NOMO-1 treated with DMSO at 0.1 percent for 48 hours (cell line): ENCODE measurements at regions not wholly inside any gene's neighbourhood (a gene's known extent, or its start where the extent isn't known, plus 50 kb on each side); places are given as distances from the start of the nearest gene placed in this dataset.

ENCODE experiments used
- DNase-seq: peaks from one replicate; lab custom pipeline; 2025; ENCODE audit not compliant: unreplicated experiment; lab: John Stamatoyannopoulos, UW

DNA sequence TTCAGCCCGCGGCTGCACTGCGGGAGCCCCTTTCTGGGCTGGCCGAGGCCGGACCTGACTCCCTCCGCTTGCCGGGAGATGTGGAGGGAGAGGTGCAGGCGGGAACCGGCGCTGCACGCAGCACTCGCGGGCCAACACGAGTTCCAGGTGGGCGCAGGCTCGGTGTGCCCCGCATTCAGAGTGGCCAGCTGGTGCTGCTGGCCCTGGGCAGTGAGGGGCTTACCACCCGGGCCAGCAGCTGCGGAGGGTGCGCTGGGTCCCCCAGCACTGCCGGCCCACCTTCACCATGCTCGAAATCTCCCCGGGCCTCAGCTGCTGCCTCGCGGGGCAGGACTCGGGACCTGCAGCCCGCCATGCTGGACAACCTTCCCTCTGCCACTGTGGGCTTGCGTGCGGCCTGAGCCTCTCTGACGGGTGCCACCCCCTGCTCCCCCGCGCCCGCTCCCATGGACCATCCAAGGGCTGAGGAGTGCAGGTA, 733.5 kb upstream of the CCDC54 start:
- no peak for DNase-seq

DNA sequence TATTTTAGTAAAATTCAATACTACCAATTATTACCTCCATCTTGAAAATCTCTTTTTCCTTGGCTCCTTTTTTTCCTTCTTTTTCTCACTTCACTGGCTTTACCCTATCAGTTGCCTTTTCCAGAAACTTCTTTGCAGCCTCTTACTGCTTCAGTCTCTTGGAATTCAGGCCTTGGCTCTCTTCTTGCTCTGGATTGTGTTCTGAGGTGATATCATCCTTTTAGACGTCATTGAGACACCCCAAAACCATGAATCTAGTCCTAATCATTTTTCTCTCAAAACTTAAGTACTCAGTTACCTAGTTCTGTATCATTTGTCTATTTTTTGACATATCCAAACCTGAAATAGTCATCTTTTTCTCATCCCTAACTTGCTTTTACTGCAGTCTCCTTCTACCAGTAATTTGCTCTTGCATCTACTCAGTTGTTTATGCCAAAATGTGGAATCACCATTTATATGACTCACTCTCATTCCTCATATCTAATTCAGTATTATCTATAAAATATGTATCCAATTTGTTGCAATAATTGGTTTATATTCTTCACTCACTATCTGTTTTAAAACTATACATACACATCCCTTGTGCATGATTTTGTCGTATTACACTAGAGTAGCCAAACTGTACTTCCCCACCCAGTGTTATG, 703.2 kb upstream of the CCDC54 start:
- no peak for DNase-seq

DNA sequence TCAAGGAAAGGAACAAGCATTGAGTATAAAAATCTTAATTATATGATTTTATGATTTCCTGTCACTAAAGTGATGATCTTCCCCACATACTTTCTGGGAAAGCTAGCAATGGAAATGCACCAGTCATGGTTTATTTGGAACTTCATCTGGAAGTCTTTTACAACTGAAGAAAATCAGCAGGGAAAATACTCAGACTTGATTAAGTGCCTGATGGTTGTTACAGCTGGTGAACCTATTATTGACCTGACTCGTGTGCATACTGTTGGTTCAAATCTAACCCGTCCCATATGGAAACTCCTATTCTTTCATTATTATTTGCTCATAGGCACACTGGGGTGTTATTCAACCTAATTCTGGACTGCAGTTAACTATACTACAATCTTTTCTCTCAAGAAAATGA, 701.8 kb upstream of the CCDC54 start:
- no peak for DNase-seq

DNA sequence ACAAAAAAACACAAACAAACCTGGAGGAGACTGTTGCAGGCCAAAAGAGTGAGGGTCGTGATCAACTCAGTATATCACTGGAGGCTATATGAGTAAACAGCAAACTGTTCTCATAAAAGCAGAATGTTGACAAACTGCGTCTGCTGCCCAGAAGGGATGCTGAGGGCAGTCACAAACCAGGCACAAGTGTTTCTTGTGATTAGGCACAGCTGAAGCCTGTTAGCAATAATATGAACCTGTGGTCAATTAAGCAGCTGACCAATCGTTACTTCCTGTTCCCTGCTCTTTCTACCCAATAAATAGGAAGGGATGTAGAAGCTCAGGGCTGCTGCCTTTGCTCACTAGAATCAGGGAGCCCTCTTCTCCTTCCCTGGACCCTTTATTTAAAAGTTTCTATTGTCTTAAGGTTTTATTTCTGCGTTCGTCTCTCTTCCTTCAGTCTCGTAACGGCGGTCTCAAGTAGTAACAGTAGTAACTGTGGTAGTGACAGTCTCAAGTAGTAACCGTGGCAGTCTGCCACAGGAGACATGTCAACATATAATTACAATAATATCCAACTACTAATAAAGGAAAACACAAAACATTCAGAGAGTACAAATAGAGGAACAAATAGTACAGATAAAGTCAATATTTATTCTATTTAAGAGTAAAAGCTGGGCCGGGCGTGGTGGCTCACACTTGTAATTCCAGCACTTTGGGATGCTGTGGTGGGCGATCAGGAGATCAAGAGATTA, 698.4 kb upstream of the CCDC54 start:
- no peak for DNase-seq

DNA sequence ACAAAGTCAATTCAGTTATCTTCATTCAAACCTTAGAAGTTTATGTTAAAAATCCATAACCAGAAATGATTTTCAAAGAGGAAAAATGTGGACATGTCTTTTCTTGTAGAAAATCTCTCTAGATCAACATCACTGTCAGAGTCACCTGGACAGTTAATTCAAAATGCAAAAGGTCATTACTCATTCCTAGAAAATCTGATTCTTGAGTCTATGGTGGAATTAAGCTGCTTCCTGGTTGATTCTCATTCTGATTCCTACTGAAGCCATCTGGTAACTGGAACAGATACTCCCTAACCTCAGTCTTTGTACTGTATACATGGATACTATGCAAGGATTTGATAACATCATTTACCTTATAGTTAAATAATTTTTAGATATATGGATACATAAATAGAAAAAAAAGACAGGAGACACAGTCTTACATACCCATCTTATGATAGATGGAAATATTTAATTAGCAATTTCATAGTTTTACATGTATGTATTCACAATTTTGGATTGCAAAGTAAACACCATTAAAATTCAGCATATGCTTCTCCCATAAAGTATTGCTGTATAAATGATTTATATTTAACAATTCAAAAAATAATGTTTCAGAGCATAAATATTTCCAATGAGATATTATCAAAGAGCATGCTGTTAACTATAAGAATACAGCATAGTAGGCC, 693.2 kb upstream of the CCDC54 start:
- DNase-seq, result no peak

DNA sequence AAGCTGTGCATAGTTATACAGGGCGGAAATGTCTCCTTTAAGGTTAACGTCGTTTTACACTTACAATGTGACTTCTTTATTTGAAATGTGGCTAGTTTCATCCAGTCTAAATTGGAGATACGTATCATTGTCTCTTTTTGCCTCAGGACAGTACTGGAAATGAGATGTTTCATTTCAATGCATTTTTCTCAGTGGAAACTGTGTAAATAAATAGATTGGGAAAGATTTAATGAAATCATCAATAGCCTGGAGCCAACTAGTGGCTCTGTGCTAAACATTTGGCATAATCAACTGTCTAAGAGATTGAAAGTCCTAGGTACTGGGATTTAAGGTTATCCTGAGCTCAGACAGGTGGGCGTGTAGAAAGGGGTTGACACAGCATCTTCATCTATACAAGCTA, 691.5 kb upstream of the CCDC54 start:
- no peak for DNase-seq

DNA sequence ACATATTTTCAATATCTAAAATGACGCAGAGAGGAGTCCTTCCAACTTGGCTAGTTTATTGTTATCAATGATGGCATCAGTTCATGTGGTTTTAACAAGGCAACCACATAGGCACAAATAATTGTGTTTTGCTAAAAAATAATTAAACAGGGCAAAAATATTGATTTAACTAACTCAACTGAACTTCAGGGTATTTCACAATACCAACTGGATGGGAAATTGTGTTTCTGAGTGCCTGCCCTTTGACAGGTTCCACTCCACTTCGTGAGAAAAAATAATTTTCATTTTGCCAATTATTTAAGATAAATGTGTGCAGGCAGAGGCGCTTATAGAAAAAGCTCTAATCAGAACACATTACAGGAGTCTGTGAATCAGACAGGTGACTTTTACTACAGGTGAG, 689.3 kb upstream of the CCDC54 start:
- DNase-seq, result no peak

DNA sequence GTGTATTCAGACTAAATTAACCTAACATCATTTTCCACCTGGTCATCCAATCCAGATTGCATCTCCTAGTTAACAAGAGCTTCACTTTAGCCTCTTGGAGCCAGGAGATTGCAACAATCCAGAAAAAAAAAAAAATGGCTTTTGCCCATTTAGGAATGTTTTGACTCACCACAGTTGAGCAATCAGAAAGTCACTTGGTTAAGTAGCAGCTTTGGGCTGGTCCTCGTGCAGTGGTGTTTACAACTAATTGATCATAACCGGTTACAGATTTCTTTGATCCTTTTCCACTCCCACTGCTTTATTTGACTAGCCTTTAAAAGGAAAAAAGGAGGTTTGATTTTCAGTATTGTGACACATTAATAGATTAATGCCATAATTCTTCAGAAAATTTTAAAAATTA, 688.8 kb upstream of the CCDC54 start:
- no peak for DNase-seq

DNA sequence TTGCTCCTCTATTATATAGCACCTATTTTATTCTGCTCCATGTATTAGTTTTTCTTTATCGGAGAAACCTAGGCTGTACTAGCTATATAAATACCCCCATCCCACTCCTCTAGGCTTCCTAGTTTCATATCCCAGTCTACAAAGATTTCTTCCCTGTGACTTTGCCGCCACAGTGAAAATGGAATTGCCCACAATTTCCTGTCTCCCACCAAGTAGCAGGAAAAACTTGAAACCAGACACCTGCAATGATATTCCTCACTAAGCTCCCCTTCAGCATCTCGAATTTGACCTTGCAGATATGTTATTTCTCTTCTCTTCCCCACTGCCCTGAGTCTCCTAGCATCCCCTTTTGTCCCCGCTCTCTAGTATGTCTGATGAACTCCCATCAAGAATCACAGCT, 685.8 kb upstream of the CCDC54 start:
- no peak for DNase-seq

DNA sequence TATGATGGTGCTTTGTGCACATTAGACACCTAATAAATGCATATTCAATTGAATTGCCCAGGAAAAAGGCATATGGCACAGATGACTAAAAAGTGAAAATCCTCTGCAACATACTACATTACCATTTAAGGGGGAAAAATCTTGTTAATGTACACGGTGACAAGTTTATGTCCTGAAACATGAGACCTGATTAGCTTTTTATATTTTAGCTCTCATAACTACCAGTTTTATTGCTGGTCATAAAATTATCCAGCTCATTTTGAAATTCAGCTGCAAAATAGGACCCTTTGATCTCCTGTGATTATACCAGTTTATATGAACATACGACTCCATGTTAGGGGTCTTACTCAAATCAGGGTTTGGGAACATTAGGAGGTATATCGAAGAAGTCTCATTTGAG, 684.6 kb upstream of the CCDC54 start:
- DNase-seq, result no peak

DNA sequence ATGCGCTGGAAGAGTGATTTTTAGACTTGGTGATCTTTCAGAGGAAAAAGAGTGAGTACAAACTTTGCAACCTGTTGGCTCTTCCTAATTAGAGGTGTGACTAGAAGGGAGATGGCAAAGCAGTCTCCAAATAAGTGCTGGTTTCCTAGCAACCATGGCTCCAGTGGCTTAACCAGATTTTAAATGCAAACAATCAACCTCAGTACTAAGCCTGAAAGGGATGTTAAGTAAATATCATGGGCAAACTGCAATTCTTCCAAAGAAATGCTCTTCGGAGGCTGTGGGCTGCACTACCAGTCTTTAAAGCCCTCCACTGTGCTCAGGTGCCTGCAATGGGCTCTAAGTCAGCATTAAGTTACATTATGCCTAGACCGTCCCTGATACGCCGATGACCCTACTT, 678.1 kb upstream of the CCDC54 start:
- no peak for DNase-seq

DNA sequence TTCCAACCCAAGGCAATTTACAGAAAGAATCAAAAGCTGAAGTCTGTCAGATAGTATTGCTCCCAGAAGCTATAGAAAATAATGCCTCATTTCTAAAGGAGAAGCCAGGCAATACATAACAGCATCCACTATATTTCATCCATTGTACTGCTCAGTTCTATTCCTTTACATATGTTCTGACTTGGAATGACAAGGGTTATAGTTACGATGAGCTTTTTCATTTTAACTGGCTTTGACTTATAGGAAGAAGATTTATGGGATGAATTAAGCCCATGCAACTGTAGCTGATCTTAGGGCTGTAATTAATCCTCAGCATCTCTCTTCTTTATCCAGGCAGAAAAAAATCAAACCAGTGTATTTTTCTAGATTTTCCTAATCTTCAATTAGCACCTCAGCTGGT, 676.3 kb upstream of the CCDC54 start:
- DNase-seq, result no peak

DNA sequence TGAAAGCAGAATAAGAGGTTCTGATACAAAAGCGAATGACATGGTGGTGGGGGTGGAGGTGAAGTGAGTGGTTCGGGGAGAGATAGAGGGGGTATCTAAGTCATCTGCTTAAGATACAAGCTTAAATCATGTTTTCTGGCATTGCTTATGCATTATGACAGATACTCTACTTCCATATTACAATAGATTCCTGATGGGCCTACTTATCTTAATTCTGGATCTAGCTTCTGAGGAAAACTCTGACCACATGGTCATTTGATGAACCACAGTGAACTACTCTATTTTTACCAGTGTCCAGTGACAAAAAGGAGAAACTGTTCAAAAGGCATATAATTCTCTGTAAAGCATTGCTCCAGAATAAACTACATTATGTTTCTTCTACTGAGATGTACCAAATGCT, 673.7 kb upstream of the CCDC54 start:
- no peak for DNase-seq

DNA sequence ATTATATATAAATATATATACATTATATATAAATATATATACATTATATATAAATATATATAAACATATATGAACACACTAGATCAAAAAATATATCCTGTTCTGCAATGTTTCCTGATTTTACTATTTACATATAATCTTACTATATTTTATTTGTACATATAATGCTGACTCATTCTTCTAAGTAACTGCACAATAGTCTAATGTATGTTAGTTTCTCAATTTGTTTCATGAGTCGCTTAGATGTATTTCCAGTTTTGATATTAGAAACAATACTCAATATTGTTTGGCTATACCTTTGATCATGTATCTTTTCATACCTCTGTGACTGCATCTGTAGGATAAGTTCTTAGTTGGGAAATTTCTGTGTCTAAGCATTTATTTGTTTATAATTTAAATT, 669.9 kb upstream of the CCDC54 start:
- DNase-seq, result no peak

DNA sequence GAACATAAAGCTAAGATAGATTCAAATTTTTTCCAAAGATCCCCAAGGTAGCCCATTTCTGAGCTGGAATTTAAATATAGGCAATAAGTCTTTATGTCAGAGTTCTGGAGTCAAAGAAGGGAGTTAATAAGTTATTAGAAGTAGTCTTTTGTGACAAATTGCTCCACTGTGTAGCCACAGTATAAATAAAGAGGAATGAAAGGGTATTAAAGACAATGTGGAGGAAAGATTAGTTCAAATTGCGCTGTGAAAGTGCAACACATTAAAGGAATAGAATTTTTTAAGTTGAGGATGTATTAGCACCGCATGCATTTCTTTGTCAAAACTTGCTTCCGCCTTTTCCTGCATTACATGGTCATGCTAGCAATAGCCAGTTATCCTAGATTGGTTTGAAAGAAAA, 666.6 kb upstream of the CCDC54 start:
- no peak for DNase-seq

DNA sequence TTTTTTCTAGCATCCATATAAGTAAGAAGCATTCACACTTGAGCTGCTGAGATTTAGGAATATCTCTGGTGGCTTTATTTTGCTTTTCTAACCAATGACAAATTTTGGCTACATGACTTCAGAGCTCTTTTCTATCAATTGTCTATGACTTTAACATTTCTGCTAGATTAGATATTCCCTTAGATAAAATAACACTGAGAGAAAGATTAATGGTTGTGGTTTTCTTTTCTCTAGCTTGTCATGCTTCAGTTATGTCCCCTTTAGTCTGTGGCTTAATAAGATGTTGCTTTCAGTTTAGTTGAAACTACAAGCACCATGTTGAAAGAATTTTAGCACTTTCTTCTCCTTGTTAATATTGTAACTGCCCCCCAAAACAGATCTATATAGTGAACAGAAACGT, 665.6 kb upstream of the CCDC54 start:
- DNase-seq, result no peak

DNA sequence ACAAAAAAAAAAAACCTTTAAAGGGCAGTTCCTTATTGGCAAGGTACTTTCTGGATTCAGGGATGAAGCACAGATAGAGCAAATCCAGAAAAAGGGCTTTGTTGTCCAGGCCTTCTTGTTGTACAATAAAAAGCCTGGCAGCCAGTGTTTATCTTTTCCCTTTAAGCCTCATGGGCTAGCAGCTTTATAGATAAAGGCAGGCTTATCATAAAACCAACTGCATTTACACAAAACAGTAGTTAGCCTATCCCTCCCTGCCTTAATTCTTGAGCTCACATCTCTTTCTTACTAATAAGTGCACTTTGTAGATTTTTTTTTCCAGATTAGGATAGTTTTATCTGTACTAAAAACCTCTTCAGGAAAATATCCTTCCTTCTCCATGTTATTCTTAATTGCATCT, 662.8 kb upstream of the CCDC54 start:
- DNase-seq, result no peak

DNA sequence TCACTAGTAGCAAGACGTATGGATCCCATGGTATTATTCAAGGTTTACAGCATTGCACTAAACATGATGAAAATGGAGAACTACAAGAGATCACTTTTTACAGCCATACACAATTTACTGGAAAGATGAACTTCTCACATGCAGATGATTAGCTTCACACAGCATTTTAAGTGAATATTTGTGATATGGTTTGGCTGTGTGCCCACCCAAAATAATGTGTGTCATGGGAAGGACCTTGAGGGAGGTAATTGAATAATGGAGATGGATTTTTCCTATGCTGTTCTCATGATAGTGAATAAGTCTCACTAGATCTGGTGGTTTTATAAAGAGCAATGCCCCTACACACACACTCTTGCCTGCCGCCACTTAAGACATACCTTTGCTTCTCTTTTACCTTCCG, 662.0 kb upstream of the CCDC54 start:
- no peak for DNase-seq

DNA sequence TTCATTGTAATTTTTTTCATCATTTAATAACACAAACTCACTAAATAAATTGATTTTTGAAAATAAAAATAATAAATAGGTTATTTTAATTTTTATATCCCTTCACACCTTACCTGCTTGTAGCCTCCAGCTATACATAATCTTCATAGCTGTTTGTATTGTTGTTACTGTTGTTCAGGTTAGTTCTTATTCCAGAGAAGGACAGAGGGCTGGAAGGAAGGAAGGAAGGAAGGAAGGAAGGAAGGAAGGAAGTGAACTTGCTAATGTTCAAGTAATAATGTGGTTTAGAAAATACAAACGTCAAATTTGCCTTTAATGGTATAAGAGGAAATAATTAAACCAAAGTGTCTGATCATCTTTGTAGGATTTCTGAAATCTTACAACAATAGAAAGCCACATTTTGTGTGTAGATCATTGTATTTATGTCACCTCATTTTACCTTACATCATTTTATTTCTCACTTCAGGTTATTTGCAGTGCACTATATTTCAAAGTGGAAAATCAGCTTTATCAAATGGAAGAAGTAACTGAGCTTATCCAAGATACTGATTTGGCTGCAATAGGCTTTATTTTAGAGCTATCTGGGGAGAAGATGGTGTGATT, 660.0 kb upstream of the CCDC54 start:
- DNase-seq, result no peak

DNA sequence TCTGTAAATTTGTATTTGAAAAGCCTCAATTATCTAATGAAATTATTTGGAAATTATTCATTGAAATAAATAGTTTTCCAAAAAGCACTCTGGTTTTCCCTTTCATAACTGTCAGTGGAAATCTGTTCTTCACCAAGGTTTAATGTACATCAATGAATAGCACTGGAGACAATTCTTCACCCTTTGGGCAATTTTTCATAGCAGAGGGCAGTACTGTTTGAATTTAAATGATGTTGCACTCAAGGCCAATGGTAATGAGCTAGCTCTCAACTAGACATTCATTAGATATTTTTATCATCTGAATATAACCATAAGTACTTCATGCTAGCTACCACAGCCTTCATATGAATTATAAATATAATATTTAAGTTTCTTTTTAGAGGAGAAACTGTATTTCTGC, 658.2 kb upstream of the CCDC54 start:
- DNase-seq, result no peak

DNA sequence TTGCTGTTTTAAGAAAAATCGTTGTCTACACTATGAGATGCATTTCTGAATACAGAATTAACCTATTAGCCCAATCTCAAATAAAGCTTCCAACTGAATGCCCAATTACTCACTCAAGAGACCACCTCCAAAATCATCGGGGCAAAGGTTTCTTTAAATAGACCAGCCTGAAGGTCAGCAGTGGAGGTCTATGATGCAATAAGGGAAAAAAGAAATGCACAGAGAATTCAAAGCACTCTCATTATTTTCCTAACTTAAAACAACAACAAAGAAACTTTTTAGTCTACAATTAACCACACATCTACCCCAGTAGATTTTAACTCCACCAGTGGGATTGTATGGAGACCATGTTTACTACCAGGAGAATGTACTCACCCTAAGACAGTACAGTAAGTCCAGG, 657.7 kb upstream of the CCDC54 start:
- DNase-seq, result no peak

DNA sequence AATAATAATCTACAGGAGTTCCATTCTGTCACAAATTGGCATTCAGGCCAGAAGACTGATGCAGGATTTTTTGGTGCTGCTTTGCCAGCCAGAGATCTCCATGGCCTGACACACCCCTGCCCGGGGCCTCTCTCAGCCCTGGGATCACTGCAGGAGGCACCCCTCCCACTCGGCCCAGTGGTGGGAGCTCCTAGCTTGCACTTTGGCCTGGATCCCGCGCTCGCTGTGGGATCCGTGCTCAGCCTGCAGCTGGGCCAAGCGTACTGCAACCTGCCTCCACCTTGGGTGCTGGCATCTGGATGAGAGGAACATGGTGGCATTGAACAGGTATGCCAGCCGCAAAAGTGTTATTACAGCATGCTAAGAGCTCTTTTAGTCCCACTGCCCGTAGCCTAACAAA, 656.7 kb upstream of the CCDC54 start:
- DNase-seq, result no peak
